Activated T-cell treated with anti-CD3 and anti-CD28 coated beads, Interleukin-2, amount 50 U/mL, for 4 hours (primary cell): ENCODE measurements at regions not wholly inside any gene's neighbourhood (a gene's known extent, or its start where the extent isn't known, plus 50 kb on each side); places are given as distances from the start of the nearest gene placed in this dataset.
A peak's percentile ranks its signal among the peaks of the same experiment; 100 is the strongest.

Experiments
- ATAC-seq, 2 donors: fragments of 200-7000 bp; cut with Tn5 transposase; one replicate each; pipeline ENCODE4 v1.10.0; 2021
- DNase-seq: peaks from one replicate; pipeline ENCODE4 v3.0.0-alpha.2; 2020
- H3K27me3 Mint-ChIP-seq: one replicate; pipeline ENCODE4 v1.8.0; 2021; ENCODE audit warnings: low read depth, mixed read lengths
- H3K36me3 Mint-ChIP-seq: one replicate; pipeline ENCODE4 v1.8.0; 2022; ENCODE audit warnings: mixed read lengths; ENCODE audit not compliant: insufficient read depth
- H3K4me1 Mint-ChIP-seq: one replicate; pipeline ENCODE4 v1.8.0; 2021; ENCODE audit warnings: low read depth, mixed read lengths
- H3K4me3 Mint-ChIP-seq: one replicate; pipeline ENCODE4 v1.8.0; 2021; ENCODE audit warnings: mild to moderate bottlenecking, moderate library complexity, mixed read lengths
- H3K9me3 Mint-ChIP-seq: one replicate; pipeline ENCODE4 v1.8.0; 2021; ENCODE audit warnings: mixed read lengths

GRCh38 chr21:28357743-28358142, 634.9 kb downstream of the LTN1 start:
- Mint-ChIP-seq H3K27me3 (no peaks in the 10 kb centered on the region), H3K9me3 (no peaks in the 10 kb centered on the region), H3K36me3 (no peaks in the 10 kb centered on the region), H3K4me3 (no peak overlapping the region), H3K4me1 (no peaks in the 10 kb centered on the region)
- ATAC-seq, result no peak
- DNase-seq, result no peak

- Mint-ChIP-seq H3K4me1 (no peaks in the 10 kb centered on the region), H3K27me3 (no peaks in the 10 kb centered on the region), H3K9me3 (no peaks in the 10 kb centered on the region), H3K4me3 (no peak overlapping the region), H3K36me3 (no peaks in the 10 kb centered on the region)
- ATAC-seq (no peak), DNase-seq (no peak)
Measured at GRCh38 chr21:28356422-28356821, 636.3 kb downstream of the LTN1 start.

GRCh38 chr21:28345934-28346333, 646.7 kb downstream of the LTN1 start:
- Mint-ChIP-seq H3K9me3 (no peaks in the 10 kb centered on the region), H3K4me1 (no peaks in the 10 kb centered on the region), H3K4me3 (no peak overlapping the region), H3K36me3 (no peaks in the 10 kb centered on the region), H3K27me3 (no peaks in the 10 kb centered on the region)
- DNase-seq (no peak), ATAC-seq (no peak)

GRCh38 chr21:28344985-28345384, 647.7 kb downstream of the LTN1 start:
- ATAC-seq (no peak), DNase-seq (no peak)
- Mint-ChIP-seq H3K36me3 (no peaks in the 10 kb centered on the region), H3K4me1 (no peaks in the 10 kb centered on the region), H3K27me3 (no peaks in the 10 kb centered on the region), H3K9me3 (no peaks in the 10 kb centered on the region), H3K4me3 (no peak overlapping the region)

GRCh38 chr21:28342212-28342810, 650.4 kb downstream of the LTN1 start:
- Mint-ChIP-seq H3K9me3 (no peaks in the 10 kb centered on the region), H3K27me3 (peaks cover 4% of the 10 kb centered on the region), H3K4me1 (no peaks in the 10 kb centered on the region), H3K4me3 (no peak overlapping the region), H3K36me3 (no peaks in the 10 kb centered on the region)
- no peak for DNase-seq
- no peak for ATAC-seq

- H3K9me3 Mint-ChIP-seq, result no peaks in the 10 kb centered on the region
- peaks cover 4% of the 10 kb centered on the region for H3K27me3 Mint-ChIP-seq
- H3K4me1 Mint-ChIP-seq, result no peaks in the 10 kb centered on the region
- ATAC-seq, result no peak
- DNase-seq, result no peak
- no peaks in the 10 kb centered on the region for H3K36me3 Mint-ChIP-seq
- no peak overlapping the region for H3K4me3 Mint-ChIP-seq
Measured at GRCh38 chr21:28339403-28339802, 653.3 kb downstream of the LTN1 start.

GRCh38 chr21:28338701-28339305, 653.9 kb downstream of the LTN1 start:
- Mint-ChIP-seq H3K4me1 (no peaks in the 10 kb centered on the region), H3K9me3 (no peaks in the 10 kb centered on the region), H3K4me3 (no peak overlapping the region), H3K36me3 (no peaks in the 10 kb centered on the region), H3K27me3 (peaks cover 4% of the 10 kb centered on the region)
- DNase-seq (no peak), ATAC-seq (no peak)

GRCh38 chr21:28337315-28337714, 655.4 kb downstream of the LTN1 start:
- Mint-ChIP-seq H3K27me3 (peaks cover 4% of the 10 kb centered on the region), H3K36me3 (no peaks in the 10 kb centered on the region), H3K9me3 (no peaks in the 10 kb centered on the region), H3K4me3 (no peak overlapping the region), H3K4me1 (no peaks in the 10 kb centered on the region)
- DNase-seq (no peak), ATAC-seq (no peak)

GRCh38 chr21:28336314-28336713, 656.4 kb downstream of the LTN1 start:
- H3K36me3 Mint-ChIP-seq, result no peaks in the 10 kb centered on the region
- H3K9me3 Mint-ChIP-seq, result no peaks in the 10 kb centered on the region
- ATAC-seq (no peak), DNase-seq (no peak)
- H3K4me3 Mint-ChIP-seq, result no peak overlapping the region
- no peaks in the 10 kb centered on the region for H3K4me1 Mint-ChIP-seq
- peaks cover 4% of the 10 kb centered on the region for H3K27me3 Mint-ChIP-seq

- H3K4me3 Mint-ChIP-seq, result no peak overlapping the region
- H3K4me1 Mint-ChIP-seq, result no peaks in the 10 kb centered on the region
- peaks cover 2% of the 10 kb centered on the region for H3K9me3 Mint-ChIP-seq
- H3K36me3 Mint-ChIP-seq, result no peaks in the 10 kb centered on the region
- DNase-seq, result no peak
- peak in 1 of 2 donors; percentile 35 for ATAC-seq
- H3K27me3 Mint-ChIP-seq, result no peaks in the 10 kb centered on the region
Measured at GRCh38 chr21:28334407-28334806, 658.3 kb downstream of the LTN1 start.

- Mint-ChIP-seq H3K4me3 (no peak overlapping the region), H3K36me3 (no peaks in the 10 kb centered on the region), H3K27me3 (no peaks in the 10 kb centered on the region), H3K9me3 (peaks cover 6% of the 10 kb centered on the region), H3K4me1 (no peaks in the 10 kb centered on the region)
- no peak for ATAC-seq
- no peak for DNase-seq
Measured at GRCh38 chr21:28333578-28334075, 659.0 kb downstream of the LTN1 start.

- Mint-ChIP-seq H3K4me3 (no peak overlapping the region), H3K27me3 (no peaks in the 10 kb centered on the region), H3K9me3 (peaks cover 6% of the 10 kb centered on the region), H3K4me1 (no peaks in the 10 kb centered on the region), H3K36me3 (no peaks in the 10 kb centered on the region)
- ATAC-seq (no peak), DNase-seq (no peak)
Measured at GRCh38 chr21:28332796-28333195, 659.9 kb downstream of the LTN1 start.

GRCh38 chr21:28325618-28326017, 667.1 kb downstream of the LTN1 start:
- ATAC-seq (no peak), DNase-seq (no peak)
- Mint-ChIP-seq H3K4me1 (no peaks in the 10 kb centered on the region), H3K36me3 (no peaks in the 10 kb centered on the region), H3K9me3 (peaks cover 20% of the 10 kb centered on the region), H3K27me3 (no peaks in the 10 kb centered on the region), H3K4me3 (no peak overlapping the region)

GRCh38 chr21:28324690-28325089, 668.0 kb downstream of the LTN1 start:
- peaks cover 20% of the 10 kb centered on the region for H3K9me3 Mint-ChIP-seq
- H3K4me1 Mint-ChIP-seq, result no peaks in the 10 kb centered on the region
- H3K27me3 Mint-ChIP-seq, result no peaks in the 10 kb centered on the region
- ATAC-seq (no peak), DNase-seq (no peak)
- no peaks in the 10 kb centered on the region for H3K36me3 Mint-ChIP-seq
- no peak overlapping the region for H3K4me3 Mint-ChIP-seq

GRCh38 chr21:28317177-28317950, 675.3 kb downstream of the LTN1 start:
- Mint-ChIP-seq H3K36me3 (no peaks in the 10 kb centered on the region), H3K4me3 (no peak overlapping the region), H3K4me1 (no peaks in the 10 kb centered on the region), H3K27me3 (no peaks in the 10 kb centered on the region), H3K9me3 (peaks cover 10% of the 10 kb centered on the region)
- no peak for ATAC-seq
- no peak for DNase-seq
